Gastroesophageal sphincter (tissue), 4 donors: ENCODE measurements at regions not wholly inside any gene's neighbourhood (a gene's known extent, or its start where the extent isn't known, plus 50 kb on each side); places are given as distances from the start of the nearest gene placed in this dataset.

Experiments used
- ATAC-seq: fragments of 150-250 bp; one replicate; pipeline ENCODE4 v1.9.1; 2016; ENCODE audit warnings: mild to moderate bottlenecking, moderate library complexity
- H3K27ac ChIP-seq, 4 donors: fragments of 200-600 bp; sonication (generic) in 3 of 4; 1 replicate in 3 of 4; 2 replicates in 1 of 4; pipeline ENCODE4 v1.5.1; 2016 to 2019
- H3K27me3 ChIP-seq: fragments of 200-600 bp; sonication (generic); one replicate; pipeline ENCODE4 v1.5.1; 2019
- H3K36me3 ChIP-seq, 2 donors: fragments of 200-600 bp; sonication (generic); one replicate each; pipeline ENCODE4 v1.5.1; 2019; ENCODE audit warnings: control low read depth in 1 of 2
- H3K4me1 ChIP-seq, 3 donors: fragments of 200-600 bp; sonication (generic); 1 replicate in 2 of 3; 2 replicates in 1 of 3; pipeline ENCODE4 v1.5.1; 2016 to 2019; ENCODE audit warnings: control low read depth in 2 of 3
- H3K4me3 ChIP-seq, 2 donors: fragments of 200-600 bp; sonication (generic); one replicate each; pipeline ENCODE4 v1.5.1; 2019; ENCODE audit warnings: mild to moderate bottlenecking in 1 of 2, moderate library complexity in 1 of 2
- H3K9me3 ChIP-seq, 3 donors: fragments of 200-600 bp; sonication (generic); one replicate each; pipeline ENCODE4 v1.5.1; 2017 to 2019; ENCODE audit warnings: control low read depth in 2 of 3
- CTCF ChIP-seq, 4 experiments: fragments of 200-600 bp in 2 of 4; fragments of 450-650 bp in 2 of 4; sonication (generic) in 1 of 4; IDR thresholded peaks; one replicate each; pipeline ENCODE4 v1.5.1; 2017 to 2019; ENCODE audit warnings: antibody characterized with exemption in 4 of 4, mild to moderate bottlenecking in 2 of 4, moderate library complexity in 2 of 4
- EP300 ChIP-seq: sonication (generic); formaldehyde crosslinking; IDR thresholded peaks from one replicate; pipeline ENCODE4 v1.6.1; 2017; ENCODE audit warnings: antibody characterized with exemption, mild to moderate bottlenecking
- POLR2A ChIP-seq, 2 donors: fragments of 450-650 bp; IDR thresholded peaks; one replicate each; pipeline ENCODE4 v1.6.1; 2017; ENCODE audit warnings: antibody characterized with exemption in 2 of 2, mild to moderate bottlenecking in 2 of 2, moderate library complexity in 1 of 2
- POLR2AphosphoS5 ChIP-seq: sonication (generic); formaldehyde crosslinking; IDR thresholded peaks from one replicate; pipeline ENCODE4 v1.6.1; 2017; ENCODE audit warnings: antibody characterized with exemption
- WGBS, 2 donors: methylation state at CpG; one replicate each; pipeline ENCODE4 v1.1.5; 2018; ENCODE audit warnings: low coverage in 1 of 2; 5-methylcytosine and 5-hydroxymethylcytosine counted together

GRCh38 chr7:84663224-84663623, 468.6 kb upstream of the SEMA3A start:
- no peak for TF ChIP-seq POLR2A (IDR thresholded peaks at IDR 0.05)
- H3K27ac ChIP-seq = no peak overlapping the region
- H3K4me3 ChIP-seq = no peak overlapping the region
- H3K36me3 ChIP-seq = no peaks in the 10 kb centered on the region
- no peak for ATAC-seq
- no peaks in the 10 kb centered on the region for H3K27me3 ChIP-seq
- 76% methylated on average over 1 of the region's 1 CpG; no CpG with 5 or more reads in 1 of the 2 donors for WGBS, 2 donors
- H3K9me3 ChIP-seq = no peaks in the 10 kb centered on the region
- H3K4me1 ChIP-seq = peaks cover 0 to 16% (median 0%) of the 10 kb centered on the region in 3 donors

GRCh38 chr7:84658286-84658685, 463.7 kb upstream of the SEMA3A start:
- TF ChIP-seq EP300 = no peak
- no peak for TF ChIP-seq POLR2A (IDR thresholded peaks at IDR 0.05)
- no peak for TF ChIP-seq CTCF (IDR thresholded peaks at IDR 0.05)
- no peak for TF ChIP-seq POLR2AphosphoS5
- ATAC-seq = no peak
- Histone ChIP-seq H3K9me3 (no peaks in the 10 kb centered on the region), H3K36me3 (no peaks in the 10 kb centered on the region), H3K4me3 (no peak overlapping the region), H3K27ac (no peak overlapping the region), H3K27me3 (no peaks in the 10 kb centered on the region), H3K4me1 (peaks cover 0 to 3% (median 0%) of the 10 kb centered on the region in 3 donors)
- 92 to 100% methylated on average over 1 of the region's 1 CpG for WGBS, 2 donors

- Histone ChIP-seq H3K9me3 (no peaks in the 10 kb centered on the region), H3K4me3 (no peak overlapping the region), H3K4me1 (peaks cover 0 to 8% (median 3%) of the 10 kb centered on the region in 3 donors), H3K27me3 (no peaks in the 10 kb centered on the region), H3K36me3 (no peaks in the 10 kb centered on the region), H3K27ac (no peak overlapping the region)
- 80 to 88% methylated on average over 1 of the region's 1 CpG for WGBS, 2 donors
- ATAC-seq = no peak
- TF ChIP-seq EP300 (no peak), POLR2AphosphoS5 (peak; percentile 18), CTCF (IDR thresholded peaks at IDR 0.05) (no peak), POLR2A (IDR thresholded peaks at IDR 0.05) (no peak)
These were observed 459.7 kb upstream of the SEMA3A start for GRCh38 chr7:84654273-84654672.

- WGBS, 2 donors = 23 to 51% methylated on average over 3 of the region's 3 CpGs
- Histone ChIP-seq H3K4me3 (no peak overlapping the region), H3K36me3 (no peaks in the 10 kb centered on the region), H3K4me1 (peaks cover 0 to 8% (median 3%) of the 10 kb centered on the region in 3 donors), H3K27me3 (no peaks in the 10 kb centered on the region), H3K27ac (peak overlapping the region in 2 of 4 donors; percentile 39 to 44), H3K9me3 (no peaks in the 10 kb centered on the region)
- no peak for ATAC-seq
- TF ChIP-seq POLR2AphosphoS5 = no peak
- no peak for TF ChIP-seq EP300
- TF ChIP-seq CTCF (IDR thresholded peaks at IDR 0.05) = no peak
- no peak for TF ChIP-seq POLR2A (IDR thresholded peaks at IDR 0.05)
These were observed 457.3 kb upstream of the SEMA3A start for GRCh38 chr7:84651876-84652275.

- Histone ChIP-seq H3K36me3 (no peaks in the 10 kb centered on the region), H3K9me3 (no peaks in the 10 kb centered on the region), H3K27ac (no peak overlapping the region), H3K4me3 (no peak overlapping the region), H3K27me3 (no peaks in the 10 kb centered on the region), H3K4me1 (peaks cover 0 to 8% (median 0%) of the 10 kb centered on the region in 3 donors)
- no peak for TF ChIP-seq CTCF (IDR thresholded peaks at IDR 0.05)
- no peak for TF ChIP-seq POLR2AphosphoS5
- TF ChIP-seq EP300 = no peak
- no peak for TF ChIP-seq POLR2A (IDR thresholded peaks at IDR 0.05)
- ATAC-seq = no peak
- WGBS, 2 donors = 48 to 63% methylated on average over 2 of the region's 2 CpGs
These were observed 453.5 kb upstream of the SEMA3A start for GRCh38 chr7:84647797-84648757.
